NCI-H2227 treated with DMSO at 0.1 percent for 48 hours (cell line): ENCODE measurements at regions not wholly inside any gene's neighbourhood (a gene's known extent, or its start where the extent isn't known, plus 50 kb on each side); places are given as distances from the start of the nearest gene placed in this dataset.
A peak's percentile ranks its signal among the peaks of the same experiment; 100 is the strongest.

Experiments used
- DNase-seq: peaks from one replicate; lab custom pipeline; 2025; lab: John Stamatoyannopoulos, UW

- no peak for DNase-seq
These were observed 323.4 kb downstream of the PIK3R1 start for GRCh38 chr5:68538814-68539420.

DNA sequence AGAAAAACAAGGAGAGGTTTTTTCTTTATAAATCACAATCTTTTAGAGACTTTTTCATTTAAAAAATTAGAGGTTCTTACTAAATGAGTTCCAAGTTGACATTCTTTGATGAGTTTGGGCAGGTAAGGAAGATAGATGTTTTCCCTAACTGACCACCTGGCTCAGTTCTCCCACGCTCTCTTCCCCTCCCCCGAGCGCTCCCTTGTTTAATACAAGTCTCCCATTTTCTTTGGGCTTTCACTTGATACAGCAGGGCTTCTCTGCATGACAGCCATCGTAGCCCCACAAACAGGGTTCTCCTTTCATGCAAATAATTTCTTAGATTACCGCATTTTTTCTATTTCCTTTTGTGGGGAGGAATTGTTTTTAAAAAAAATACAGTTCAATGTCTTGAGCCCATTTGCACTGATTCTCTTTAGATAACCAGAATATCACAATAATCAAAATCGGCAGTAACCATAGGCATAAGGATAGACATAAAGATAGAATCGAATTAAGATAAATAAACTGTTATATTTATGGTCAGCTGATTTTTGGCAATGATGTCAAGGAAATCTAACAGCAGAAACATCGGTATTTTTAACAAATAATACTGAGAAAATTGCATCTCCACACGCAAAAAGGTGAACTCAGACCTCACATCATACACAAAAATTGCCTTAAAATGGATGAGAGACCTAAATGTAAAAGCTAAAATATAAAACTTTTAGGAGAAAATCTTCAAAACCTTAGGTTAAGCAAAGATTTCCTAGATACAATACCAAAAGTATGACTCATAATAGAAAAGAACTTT lies 325.4 kb downstream of the PIK3R1 start:
- no peak for DNase-seq

DNA sequence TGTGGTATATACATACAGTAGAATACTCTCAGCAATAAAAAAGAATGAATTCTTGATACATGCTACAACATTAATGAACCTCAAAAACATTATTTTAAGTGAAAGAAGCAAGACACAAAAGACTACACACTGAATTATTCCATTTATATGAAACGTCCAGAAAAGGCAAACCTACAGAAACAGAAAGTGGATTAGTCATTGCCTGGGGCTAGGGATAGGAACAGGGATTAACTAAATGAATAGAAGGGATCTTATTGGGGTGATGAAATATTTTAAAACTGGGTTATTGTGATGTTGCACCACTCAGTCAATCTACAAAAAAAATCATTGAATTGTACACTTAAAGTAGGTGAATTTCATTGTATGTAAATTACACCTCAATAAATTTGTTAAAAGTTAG lies 326.7 kb downstream of the PIK3R1 start:
- no peak for DNase-seq

- no peak for DNase-seq
These were observed 327.7 kb downstream of the PIK3R1 start for GRCh38 chr5:68543212-68543611.

- DNase-seq = no peak
These were observed 328.6 kb downstream of the PIK3R1 start for GRCh38 chr5:68544091-68544647.

- DNase-seq = no peak
These were observed 329.3 kb downstream of the PIK3R1 start for GRCh38 chr5:68544648-68545552.

- no peak for DNase-seq
These were observed 330.2 kb downstream of the PIK3R1 start for GRCh38 chr5:68545636-68546295.

DNA sequence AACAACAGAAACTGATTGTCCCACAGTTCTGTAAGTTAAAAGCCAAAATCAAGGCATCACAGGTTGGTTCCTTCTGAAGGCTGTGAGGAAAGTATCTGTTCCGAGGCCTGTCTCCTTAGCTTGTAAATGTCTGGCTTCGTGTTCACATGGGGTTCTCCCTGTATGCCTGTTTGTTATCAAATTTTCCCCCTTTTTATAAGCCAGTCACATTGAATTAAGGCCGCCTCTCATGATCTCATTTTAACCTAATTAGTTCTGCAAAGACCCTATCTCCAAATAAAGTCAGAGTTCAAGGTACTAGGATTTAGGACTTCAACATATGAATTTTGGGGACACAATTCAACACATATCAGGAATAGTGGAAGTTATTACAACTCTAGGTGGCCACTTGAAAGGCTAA lies 331.5 kb downstream of the PIK3R1 start:
- no peak for DNase-seq

DNA sequence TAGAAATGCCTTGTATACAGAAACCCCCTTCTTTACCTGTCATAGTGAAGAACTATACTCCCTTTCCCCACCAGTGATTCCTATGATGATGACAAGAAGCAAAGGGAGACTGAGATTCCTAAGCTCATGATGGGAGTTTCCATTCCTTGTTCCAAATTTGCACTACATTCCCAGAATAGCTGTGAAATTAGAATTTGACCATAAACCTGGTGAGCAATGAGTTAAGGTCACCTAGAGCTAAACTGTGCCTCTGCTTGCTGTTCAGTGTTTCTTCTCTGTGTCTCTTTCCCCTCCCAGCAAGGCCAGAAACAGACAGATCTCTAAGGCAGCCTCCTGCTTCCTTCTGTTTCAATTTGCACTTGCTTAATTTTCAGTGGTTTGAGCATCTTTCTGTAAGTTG lies 332.1 kb downstream of the PIK3R1 start:
- DNase-seq = no peak

DNA sequence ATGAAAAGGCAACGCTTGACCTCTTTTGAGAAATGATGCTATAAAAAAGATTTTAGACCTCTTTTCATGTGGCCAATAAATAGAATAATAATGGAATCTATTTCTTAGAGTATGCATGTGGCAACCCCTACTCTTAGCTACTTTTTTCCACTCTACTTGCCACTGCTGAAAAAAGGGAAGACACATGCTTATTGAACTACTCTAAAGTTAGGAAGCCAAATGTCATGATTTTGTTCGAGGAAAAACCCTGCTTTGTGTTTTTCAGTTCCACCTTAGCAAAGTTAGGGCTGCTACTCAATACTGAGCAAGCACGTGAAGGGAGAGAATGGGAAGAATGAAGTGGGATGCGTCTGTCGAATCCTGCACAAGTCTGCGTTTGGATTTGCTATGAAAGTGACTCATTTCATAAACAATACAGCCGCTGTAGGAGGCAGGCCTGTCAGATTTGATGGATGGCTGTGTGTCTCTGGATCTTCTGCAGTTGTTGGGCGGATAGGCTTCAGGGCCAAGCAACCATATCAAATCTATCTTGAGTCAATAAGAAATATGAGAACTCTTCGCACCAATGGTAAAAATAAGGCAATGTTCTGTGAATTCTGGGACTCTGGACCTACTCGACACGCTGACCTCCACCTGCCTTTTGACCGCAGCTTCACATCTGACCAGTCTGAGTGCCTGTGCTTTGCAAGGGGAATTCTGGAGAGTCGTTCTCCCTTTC lies 333.6 kb downstream of the PIK3R1 start:
- peak; percentile 27 for DNase-seq

- DNase-seq = no peak
These were observed 334.5 kb downstream of the PIK3R1 start for GRCh38 chr5:68550015-68550414.

- no peak for DNase-seq
These were observed 335.9 kb downstream of the PIK3R1 start for GRCh38 chr5:68551436-68551835.

DNA sequence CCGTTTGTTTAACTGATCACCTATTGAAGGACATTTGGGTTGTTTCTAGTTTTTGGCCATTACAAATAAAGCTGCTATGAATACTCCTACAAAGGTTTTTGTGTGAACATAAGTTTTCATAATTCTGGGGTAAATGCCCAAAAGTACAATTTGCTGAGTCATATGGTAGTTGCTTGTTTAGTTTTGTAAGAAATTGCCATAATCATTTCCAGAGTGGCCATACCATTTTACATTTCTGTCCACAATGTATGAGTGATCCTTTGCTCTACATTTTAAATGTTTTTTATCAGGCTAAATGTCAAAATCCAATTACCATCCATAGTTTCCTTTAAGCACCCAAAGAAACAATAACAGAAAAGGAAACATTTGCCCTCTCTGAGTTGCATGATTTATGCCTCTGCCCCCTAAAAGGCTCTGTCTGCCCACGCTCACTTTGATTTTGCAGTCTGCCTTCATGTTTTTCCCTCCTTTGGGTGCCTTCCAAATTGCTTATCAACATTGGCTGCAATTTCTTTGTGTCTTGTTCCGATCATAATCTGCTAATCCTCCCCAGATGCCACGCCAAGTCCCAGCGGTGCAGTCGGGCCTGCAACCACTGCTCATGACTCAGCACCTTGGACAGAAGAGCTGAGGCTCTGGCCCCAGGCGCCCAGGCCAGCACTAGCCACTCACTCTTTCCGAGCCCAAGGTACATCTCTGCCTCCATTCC lies 339.2 kb downstream of the PIK3R1 start:
- DNase-seq = no peak

DNA sequence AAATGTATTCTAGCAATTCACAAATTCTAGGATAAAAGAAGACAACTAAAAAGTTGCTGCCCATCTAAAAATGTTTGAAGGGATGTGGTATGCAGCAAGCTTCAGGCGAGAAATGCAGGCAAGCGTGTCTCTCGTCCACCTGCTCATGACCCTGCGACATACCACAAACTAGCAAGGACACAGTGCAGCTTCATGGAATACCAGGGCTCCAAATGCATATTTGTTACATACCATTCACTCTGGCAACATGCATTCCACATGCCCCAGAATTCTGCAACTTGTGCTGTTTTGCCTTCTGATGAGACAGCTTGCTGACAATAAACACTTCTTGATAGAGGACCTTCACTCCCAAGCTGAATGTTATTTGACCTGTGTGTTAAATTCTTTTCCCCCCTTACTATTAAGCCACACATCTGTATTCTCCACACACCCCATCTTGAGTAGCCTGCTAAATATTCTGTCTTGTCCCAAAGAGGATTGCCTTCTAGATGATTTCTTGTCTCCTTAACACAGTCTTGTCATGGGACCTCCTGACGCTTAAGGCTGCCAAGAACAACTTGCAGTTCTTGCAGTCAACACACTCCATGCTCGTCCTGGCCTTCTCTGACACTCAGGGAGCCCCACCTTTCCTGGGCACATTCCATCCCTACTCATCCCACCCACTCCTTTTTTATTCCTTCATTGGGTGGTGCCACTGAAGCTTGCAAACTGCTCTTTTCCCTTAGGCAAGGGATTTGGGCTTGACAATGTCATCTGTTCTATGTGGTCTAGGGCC lies 340.5 kb downstream of the PIK3R1 start:
- no peak for DNase-seq

- DNase-seq = no peak
These were observed 341.8 kb downstream of the PIK3R1 start for GRCh38 chr5:68557162-68557936.

- no peak for DNase-seq
These were observed 346.8 kb downstream of the PIK3R1 start for GRCh38 chr5:68562308-68562707.

DNA sequence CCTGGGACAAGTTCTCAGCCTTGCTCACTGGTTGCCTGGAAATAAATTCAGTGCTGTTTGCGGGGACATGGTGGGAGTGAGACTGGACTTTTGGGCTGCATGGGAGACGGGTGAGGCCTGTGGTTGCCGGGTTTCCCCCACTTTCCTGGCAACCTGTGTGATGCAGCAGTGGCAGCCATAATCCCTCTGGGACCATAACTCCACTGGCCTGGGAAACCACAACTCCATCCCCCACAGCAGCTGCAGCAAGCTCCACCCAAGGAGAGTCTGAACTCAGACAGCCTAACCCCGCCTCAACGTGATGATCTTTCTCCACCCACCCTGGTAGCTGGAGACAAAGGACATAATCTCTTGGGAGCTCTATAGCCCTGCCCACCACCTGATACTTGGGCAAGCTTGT lies 349.9 kb downstream of the PIK3R1 start:
- no peak for DNase-seq

- no peak for DNase-seq
These were observed 361.2 kb downstream of the PIK3R1 start for GRCh38 chr5:68576805-68577204.

- no peak for DNase-seq
These were observed 366.7 kb downstream of the PIK3R1 start for GRCh38 chr5:68582284-68582683.
